NB4 (cell line): ENCODE measurements at regions not wholly inside any gene's neighbourhood (a gene's known extent, or its start where the extent isn't known, plus 50 kb on each side); places are given as distances from the start of the nearest gene placed in this dataset.

Experiments
- CTCF ChIP-seq: IDR thresholded peaks from one replicate; pipeline ENCODE4 v1.5.1; 2012; ENCODE audit warnings: low read depth, low read length
- MAX ChIP-seq: IDR thresholded peaks from 2 replicates; pipeline ENCODE4 v1.6.1; 2011; ENCODE audit warnings: low read depth, low read length
- MYC ChIP-seq: IDR thresholded peaks from 2 replicates; pipeline ENCODE4 v1.6.1; 2011; ENCODE audit warnings: low read depth, low read length
- POLR2A ChIP-seq: IDR thresholded peaks from 2 replicates; pipeline ENCODE4 v1.6.1; 2011; ENCODE audit warnings: mild to moderate bottlenecking; ENCODE audit not compliant: insufficient read length; ENCODE audit errors: extremely low read depth

DNA sequence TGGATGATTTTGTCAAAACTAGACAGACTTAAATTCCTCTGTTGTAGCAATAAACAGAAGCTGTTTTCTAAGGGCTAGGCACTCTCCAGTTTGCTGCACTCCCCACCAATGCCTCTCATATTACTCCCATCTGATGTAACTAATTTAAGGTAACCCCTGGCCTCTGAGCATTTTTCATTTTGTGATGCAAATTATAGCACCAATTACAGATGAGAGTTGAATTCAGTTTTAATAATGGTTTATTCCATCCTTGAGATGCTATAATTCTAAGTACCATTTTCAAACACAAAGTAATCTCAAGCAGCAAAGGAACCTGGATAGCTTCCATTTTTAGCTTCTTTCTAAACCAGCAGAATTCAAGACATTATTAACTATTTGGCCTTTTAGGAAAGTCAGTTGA lies 280.4 kb upstream of the DAB1 start:
- no peak for TF ChIP-seq POLR2A
- no peak for TF ChIP-seq CTCF
- TF ChIP-seq MAX: no peak
- TF ChIP-seq MYC: no peak
